ENCODE measurements at regions not wholly inside any gene's neighbourhood (a gene's known extent, or its start where the extent isn't known, plus 50 kb on each side); places are given as distances from the start of the nearest gene placed in this dataset.

- TF ChIP-seq CTCF (IDR thresholded peaks at IDR 0.05; ENCODE audit: extremely low read depth, insufficient read depth, missing control alignments), result no peak
- in situ Hi-C loops (cut with MboI; ENCODE audit: low pct_unique_long_range_greater_than_20kb, low sequenced_read_pairs, unreplicated experiment), result no loop called here
Observed at GRCh38 chr5:173807181-173807655, 80.9 kb upstream of the CPEB4 start.

GRCh38 chr5:173808079-173808808, 79.9 kb upstream of the CPEB4 start:
- in situ Hi-C loops (cut with MboI; ENCODE audit: low pct_unique_long_range_greater_than_20kb, low sequenced_read_pairs, unreplicated experiment), result no loop called here
- TF ChIP-seq CTCF (IDR thresholded peaks at IDR 0.05; ENCODE audit: extremely low read depth, insufficient read depth, missing control alignments), result no peak
- no peak for DNase-seq (ENCODE audit: low spot score)

More at GRCh38 chr5:173807181-173807655, 80.9 kb upstream of the CPEB4 start:
- DNase-seq (ENCODE audit: low spot score), result no peak

- in situ Hi-C loops (cut with MboI; ENCODE audit: low pct_unique_long_range_greater_than_20kb, low sequenced_read_pairs, unreplicated experiment), result no loop called here
- TF ChIP-seq CTCF (IDR thresholded peaks at IDR 0.05; ENCODE audit: extremely low read depth, insufficient read depth, missing control alignments), result no peak
- no peak for DNase-seq (ENCODE audit: low spot score)
Observed at GRCh38 chr5:173809014-173809413, 79.1 kb upstream of the CPEB4 start.

- TF ChIP-seq CTCF (IDR thresholded peaks at IDR 0.05; ENCODE audit: extremely low read depth, insufficient read depth, missing control alignments), result no peak
- in situ Hi-C loops (cut with MboI; ENCODE audit: low pct_unique_long_range_greater_than_20kb, low sequenced_read_pairs, unreplicated experiment), result no loop called here
- no peak for DNase-seq (ENCODE audit: low spot score)
Observed at GRCh38 chr5:173812811-173813550, 75.2 kb upstream of the CPEB4 start.

- in situ Hi-C loops (cut with MboI; ENCODE audit: low pct_unique_long_range_greater_than_20kb, low sequenced_read_pairs, unreplicated experiment), result no loop called here
- DNase-seq (ENCODE audit: low spot score), result no peak
- no peak for TF ChIP-seq CTCF (IDR thresholded peaks at IDR 0.05; ENCODE audit: extremely low read depth, insufficient read depth, missing control alignments)
Observed at GRCh38 chr5:173814053-173814452, 74.1 kb upstream of the CPEB4 start.

- in situ Hi-C loops (cut with MboI; ENCODE audit: low pct_unique_long_range_greater_than_20kb, low sequenced_read_pairs, unreplicated experiment), result no loop called here
- no peak for DNase-seq (ENCODE audit: low spot score)
- no peak for TF ChIP-seq CTCF (IDR thresholded peaks at IDR 0.05; ENCODE audit: extremely low read depth, insufficient read depth, missing control alignments)
Observed at GRCh38 chr5:173815571-173815970, 72.6 kb upstream of the CPEB4 start.
